Stimulated activated CD8-positive, alpha-beta memory T cell treated with anti-CD3 and anti-CD28 coated beads, Interleukin-4, amount 100 ng/mL, for 4 hours (primary cell): ENCODE measurements at regions not wholly inside any gene's neighbourhood (a gene's known extent, or its start where the extent isn't known, plus 50 kb on each side); places are given as distances from the start of the nearest gene placed in this dataset.

Experiments
- DNase-seq, 2 donors: peaks; one replicate each; pipeline ENCODE4 v3.0.0-alpha.2; 2020; ENCODE audit warnings: low read depth in 2 of 2, low spot score in 1 of 2

- no peak for DNase-seq
These were observed 74.9 kb downstream of the MIAT start for GRCh38 chr22:26732284-26732683.

- DNase-seq: no peak
These were observed 77.1 kb downstream of the MIAT start for GRCh38 chr22:26734339-26735018.

GRCh38 chr22:26735019-26735409 lies 77.6 kb downstream of the MIAT start:
- no peak for DNase-seq

- DNase-seq: no peak
These were observed 79.9 kb downstream of the MIAT start for GRCh38 chr22:26737262-26737661.

GRCh38 chr22:26740253-26740652 lies 82.9 kb downstream of the MIAT start:
- DNase-seq: no peak

- no peak for DNase-seq
These were observed 85.8 kb downstream of the MIAT start for GRCh38 chr22:26743149-26743548.

GRCh38 chr22:26744892-26745808 lies 87.8 kb downstream of the MIAT start:
- no peak for DNase-seq

GRCh38 chr22:26746311-26746710 lies 88.9 kb downstream of the MIAT start:
- DNase-seq: no peak

- no peak for DNase-seq
These were observed 91.5 kb downstream of the MIAT start for GRCh38 chr22:26748845-26749244.

GRCh38 chr22:26751217-26751616 lies 93.8 kb downstream of the MIAT start:
- no peak for DNase-seq

- no peak for DNase-seq
These were observed 95.9 kb downstream of the MIAT start for GRCh38 chr22:26753125-26753862.

- DNase-seq: peak in 1 of 2 donors; percentile 3
These were observed 99.4 kb downstream of the MIAT start for GRCh38 chr22:26756675-26757293.

- no peak for DNase-seq
These were observed 100.1 kb downstream of the MIAT start for GRCh38 chr22:26757496-26757895.

- DNase-seq: no peak
These were observed 105.4 kb downstream of the MIAT start for GRCh38 chr22:26762503-26763472.

GRCh38 chr22:26763633-26764361 lies 106.4 kb downstream of the MIAT start:
- no peak for DNase-seq

GRCh38 chr22:26766510-26767350 lies 109.3 kb downstream of the MIAT start:
- no peak for DNase-seq

- no peak for DNase-seq
These were observed 110.2 kb downstream of the MIAT start for GRCh38 chr22:26767351-26768155.

GRCh38 chr22:26768156-26768515 lies 110.7 kb downstream of the MIAT start:
- DNase-seq: no peak
